RWPE1 (cell line): ENCODE measurements at regions not wholly inside any gene's neighbourhood (a gene's known extent, or its start where the extent isn't known, plus 50 kb on each side); places are given as distances from the start of the nearest gene placed in this dataset.

Experiments used
- CTCF ChIA-PET: fragments of 350-600 bp; sonication (Branson Sonifier 250); formaldehyde crosslinking; extraction: SDS; loops from one replicate; lab custom pipeline; 2021; lab: Yijun Ruan, JAX
- POLR2A ChIA-PET: fragments of 400-600 bp; formaldehyde crosslinking; extraction: SDS; loops from one replicate; lab custom pipeline; 2020; ENCODE audit warnings: antibody characterized with exemption; ENCODE audit not compliant: low non-redundant PET; lab: Yijun Ruan, JAX
- DNase-seq: peaks from one replicate; pipeline ENCODE4 v3.0.0; 2012; ENCODE audit warnings: low spot score
- H3K27ac ChIP-seq: fragments of 450-650 bp; 2 replicates; pipeline ENCODE4 v1.5.1; 2017
- TF ChIP-seq, protein P1 (sequence below): fragments of 450-650 bp; conservative IDR thresholded peaks from 2 replicates; pipeline ENCODE4 v1.5.1; 2017; ENCODE audit warnings: low read depth, mild to moderate bottlenecking

DNA sequence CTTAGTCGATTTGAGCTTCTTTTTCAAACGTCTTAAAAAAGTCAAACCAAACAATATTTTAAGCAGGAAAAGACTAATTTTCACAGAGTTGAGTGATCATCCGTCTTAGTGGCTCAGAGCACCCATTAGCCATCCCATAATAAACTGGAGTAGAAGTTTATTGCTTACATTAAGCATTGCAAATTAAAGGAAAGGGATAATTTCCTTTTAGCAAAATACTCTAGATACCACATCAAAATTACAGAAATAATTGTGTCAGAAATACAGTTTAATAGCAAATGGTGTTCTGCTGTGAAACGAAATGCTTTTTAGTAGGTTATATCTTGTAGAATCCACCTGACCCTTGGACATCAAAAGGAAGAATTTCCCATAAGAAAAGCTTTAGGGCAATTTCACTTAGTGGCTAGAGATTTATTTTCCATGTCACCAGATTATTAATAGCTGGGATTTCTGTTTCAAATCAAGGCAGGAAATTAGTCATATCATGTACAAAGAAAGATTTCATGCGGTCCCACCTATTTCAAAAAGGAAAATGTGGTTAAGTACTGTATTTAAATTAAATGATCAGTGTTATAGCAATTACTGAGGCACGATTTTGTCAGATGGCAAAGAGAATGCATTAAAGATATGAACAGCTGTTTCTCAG, 96.2 kb downstream of the NPTX2 start:
- DNase-seq = no peak
- no peak overlapping the region for H3K27ac ChIP-seq
- ChIA-PET POLR2A (interaction anchor here (0.6 kb wide), 1 partner anchor 231 kb away, joined by 3 read pairs; no protein-coding TSS in a partner anchor), CTCF (no interaction called here)
- TF ChIP-seq, protein P1, sequence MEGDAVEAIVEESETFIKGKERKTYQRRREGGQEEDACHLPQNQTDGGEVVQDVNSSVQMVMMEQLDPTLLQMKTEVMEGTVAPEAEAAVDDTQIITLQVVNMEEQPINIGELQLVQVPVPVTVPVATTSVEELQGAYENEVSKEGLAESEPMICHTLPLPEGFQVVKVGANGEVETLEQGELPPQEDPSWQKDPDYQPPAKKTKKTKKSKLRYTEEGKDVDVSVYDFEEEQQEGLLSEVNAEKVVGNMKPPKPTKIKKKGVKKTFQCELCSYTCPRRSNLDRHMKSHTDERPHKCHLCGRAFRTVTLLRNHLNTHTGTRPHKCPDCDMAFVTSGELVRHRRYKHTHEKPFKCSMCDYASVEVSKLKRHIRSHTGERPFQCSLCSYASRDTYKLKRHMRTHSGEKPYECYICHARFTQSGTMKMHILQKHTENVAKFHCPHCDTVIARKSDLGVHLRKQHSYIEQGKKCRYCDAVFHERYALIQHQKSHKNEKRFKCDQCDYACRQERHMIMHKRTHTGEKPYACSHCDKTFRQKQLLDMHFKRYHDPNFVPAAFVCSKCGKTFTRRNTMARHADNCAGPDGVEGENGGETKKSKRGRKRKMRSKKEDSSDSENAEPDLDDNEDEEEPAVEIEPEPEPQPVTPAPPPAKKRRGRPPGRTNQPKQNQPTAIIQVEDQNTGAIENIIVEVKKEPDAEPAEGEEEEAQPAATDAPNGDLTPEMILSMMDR = no peak

DNA sequence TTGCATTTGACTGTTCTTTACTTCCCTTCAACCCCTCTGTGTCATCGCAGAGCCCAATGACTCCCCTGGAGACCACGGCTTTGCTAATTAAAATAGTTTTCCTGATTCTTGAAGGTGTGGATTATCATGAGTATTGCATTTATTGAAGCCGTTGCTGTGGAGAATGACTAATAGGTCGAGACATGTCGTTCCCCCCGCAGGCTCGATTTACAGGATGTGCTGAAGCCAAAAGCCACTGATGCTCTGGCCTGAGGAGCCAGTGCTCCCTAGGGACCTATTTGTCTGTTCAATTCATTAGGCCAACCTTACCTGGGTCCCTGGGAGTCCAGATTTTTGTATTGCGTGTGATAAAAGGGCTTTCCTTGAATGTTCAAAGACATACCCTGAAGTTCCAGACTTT, 102.3 kb downstream of the NPTX2 start:
- ChIA-PET CTCF (no interaction called here), POLR2A (no interaction called here)
- H3K27ac ChIP-seq = no peak overlapping the region
- no peak for DNase-seq
- TF ChIP-seq, protein P1 = no peak

DNA sequence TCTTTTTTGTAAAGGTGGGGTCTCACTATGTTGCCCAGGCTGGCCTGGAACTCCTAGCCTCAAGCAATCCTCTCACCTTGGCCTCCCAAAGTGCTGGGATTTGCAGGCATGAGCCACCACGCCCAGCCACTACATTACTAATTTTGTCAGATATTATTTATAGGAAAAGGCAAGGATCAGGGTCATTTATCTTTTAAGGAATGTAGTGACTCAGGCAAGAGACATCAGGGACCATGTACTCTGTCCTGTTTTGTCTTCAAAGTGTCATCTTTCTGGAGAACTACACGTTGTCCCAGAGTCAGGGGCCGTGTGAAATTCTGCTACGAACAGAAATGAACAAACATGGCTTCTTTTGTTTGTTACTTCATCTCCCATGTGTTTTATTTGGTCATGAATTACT, 105.3 kb downstream of the NPTX2 start:
- TF ChIP-seq, protein P1 = no peak
- POLR2A ChIA-PET = no interaction called here
- CTCF ChIA-PET = interaction anchor here (1.1 kb wide), 1 partner anchor 30 kb away, joined by 4 read pairs; no protein-coding TSS in a partner anchor
- no peak overlapping the region for H3K27ac ChIP-seq
- no peak for DNase-seq

DNA sequence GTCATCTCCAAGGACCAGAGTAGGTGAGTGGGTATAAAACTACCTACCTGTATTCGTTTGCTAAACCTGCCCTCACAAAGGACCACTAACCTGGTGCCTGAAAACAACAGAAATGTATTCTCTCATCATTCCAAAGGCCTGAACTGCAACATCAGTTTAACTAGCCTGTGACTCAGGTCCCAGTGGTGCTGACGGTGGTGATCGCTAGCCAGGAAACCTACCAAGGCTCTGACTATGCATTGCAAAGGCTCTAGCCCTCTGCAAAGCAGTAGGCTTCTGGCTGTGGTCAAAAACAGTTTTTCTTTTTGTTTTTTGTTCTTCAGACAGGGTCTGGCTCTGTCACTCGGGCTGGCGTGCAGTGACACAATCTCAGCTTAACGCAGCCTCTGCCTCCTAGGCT, 107.5 kb downstream of the NPTX2 start:
- DNase-seq = no peak
- H3K27ac ChIP-seq = no peak overlapping the region
- TF ChIP-seq, protein P1 = no peak
- CTCF ChIA-PET = no interaction called here
- POLR2A ChIA-PET = no interaction called here

DNA sequence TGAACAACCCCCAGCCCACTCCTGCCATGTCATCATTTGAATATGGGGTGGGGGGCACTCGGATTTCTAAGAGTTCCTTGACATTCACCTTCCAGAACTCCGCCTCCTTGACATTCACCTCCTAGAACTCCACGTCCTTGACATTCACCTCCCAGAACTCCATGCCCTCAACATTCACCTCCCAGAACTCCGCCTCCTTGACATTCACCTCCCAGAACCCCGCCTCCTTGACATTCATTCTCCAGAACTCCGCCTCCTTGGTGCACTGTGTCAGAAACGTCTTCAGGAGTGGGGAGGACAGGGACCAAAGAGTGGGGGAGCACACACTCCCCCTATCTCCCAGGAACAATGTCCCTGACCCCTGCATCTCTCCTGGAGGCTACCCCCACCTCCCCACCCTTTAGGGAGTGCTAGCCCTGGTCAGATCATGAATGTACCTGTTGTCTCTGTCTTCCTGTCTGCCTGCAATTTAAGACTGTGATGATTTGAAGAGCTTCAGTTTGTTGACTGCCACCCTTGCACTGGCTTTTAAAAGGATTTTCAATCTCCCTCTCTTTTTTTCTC, 110.1 kb downstream of the NPTX2 start:
- TF ChIP-seq, protein P1 = no peak
- no peak for DNase-seq
- ChIA-PET CTCF (interaction anchor here (0.6 to 0.7 kb wide), 2 partner anchors 38 to 48 kb away, joined by 3 to 5 read pairs; no protein-coding TSS in a partner anchor), POLR2A (no interaction called here)
- H3K27ac ChIP-seq = no peak overlapping the region

DNA sequence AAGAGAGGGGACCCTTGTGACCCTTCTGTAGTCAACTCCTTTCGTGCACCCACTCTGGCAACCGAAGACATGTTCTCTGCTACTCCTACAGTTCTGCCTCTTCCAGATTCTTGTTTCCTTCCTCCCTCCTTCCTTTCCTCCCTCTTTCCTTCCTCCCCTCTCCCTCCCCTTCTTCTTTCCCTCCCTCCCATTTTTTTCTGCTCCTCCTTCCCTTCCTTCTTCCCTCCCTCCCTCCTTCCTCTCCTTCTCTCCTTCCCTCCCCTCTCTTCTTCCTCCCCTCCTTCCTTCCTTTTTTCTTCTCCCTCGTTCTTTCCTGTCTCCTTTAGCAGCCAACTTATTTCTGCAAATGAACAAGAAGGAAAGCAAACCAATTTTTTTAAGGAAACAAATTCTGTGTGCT, 111.5 kb downstream of the NPTX2 start:
- no peak for DNase-seq
- H3K27ac ChIP-seq = no peak overlapping the region
- POLR2A ChIA-PET = no interaction called here
- TF ChIP-seq, protein P1 = no peak
- CTCF ChIA-PET = interaction anchor here (0.6 kb wide), 1 partner anchor 22 kb away, joined by 3 read pairs; no protein-coding TSS in a partner anchor
